H1 (cell line): ENCODE measurements at regions not wholly inside any gene's neighbourhood (a gene's known extent, or its start where the extent isn't known, plus 50 kb on each side); places are given as distances from the start of the nearest gene placed in this dataset.
A peak's percentile ranks its signal among the peaks of the same experiment; 100 is the strongest.

Experiments
- CTCF ChIA-PET: fragments of 300-600 bp; sonication (Branson Sonifier 250); formaldehyde crosslinking; loops from one replicate; lab custom pipeline; 2021; ENCODE audit not compliant: partially characterized antibody; lab: Charles Lee
- POLR2A ChIA-PET: fragments of 300-600 bp; sonication (Branson Sonifier 250); formaldehyde crosslinking; loops from one replicate; lab custom pipeline; 2021; ENCODE audit warnings: inconsistent platforms; ENCODE audit not compliant: partially characterized antibody; lab: Charles Lee
- DNase-seq, 2 experiments: peaks; one replicate each; pipeline versions ENCODE4 v3.0.0 to v3.0.0-alpha.2; 2010 to 2022; ENCODE audit warnings: low spot score in 2 of 2, low read depth in 1 of 2, mixed read lengths in 1 of 2
- FAIRE-seq: peaks from 2 replicates; lab custom pipeline; 2011; peaks lifted over from hg19 to GRCh38; lab: Jason Lieb, UNC
- H2AFZ ChIP-seq: 2 replicates; pipeline ENCODE4 v1.8.1; 2012; ENCODE audit warnings: low read length, inconsistent platforms
- H2AK5ac ChIP-seq: 2 replicates; pipeline ENCODE4 v1.6.1; 2013; ENCODE audit warnings: low read depth, low read length
- H2BK120ac ChIP-seq: replicated peaks from 2 replicates; pipeline ENCODE3; 2013; ENCODE audit warnings: low read depth, low read length, inconsistent platforms
- H2BK12ac ChIP-seq: 2 replicates; pipeline ENCODE4 v1.6.1; 2013; ENCODE audit warnings: low read depth, low read length
- H2BK15ac ChIP-seq: 2 replicates; pipeline ENCODE4 v1.6.1; 2013; ENCODE audit warnings: low read length
- H2BK20ac ChIP-seq: 2 replicates; pipeline ENCODE4 v1.6.1; 2013; ENCODE audit warnings: low read length
- H2BK5ac ChIP-seq: 2 replicates; pipeline ENCODE4 v1.6.1; 2013; ENCODE audit warnings: low read depth, low read length
- H3K14ac ChIP-seq: 2 replicates; pipeline ENCODE4 v1.6.1; 2013; ENCODE audit warnings: inconsistent platforms; ENCODE audit not compliant: insufficient read length
- H3K18ac ChIP-seq: 2 replicates; pipeline ENCODE4 v1.6.1; 2013; ENCODE audit warnings: low read length; ENCODE audit errors: extremely low read depth
- H3K23ac ChIP-seq: 2 replicates; pipeline ENCODE4 v1.6.1; 2013; ENCODE audit warnings: inconsistent platforms; ENCODE audit not compliant: insufficient read length
- H3K23me2 ChIP-seq: 2 replicates; pipeline ENCODE4 v1.6.1; 2013; ENCODE audit warnings: low read depth, low read length
- H3K27ac ChIP-seq: 2 replicates; pipeline ENCODE4 v1.6.1; 2011; ENCODE audit warnings: low read depth, low read length, inconsistent platforms
- H3K27me3 ChIP-seq, 4 experiments: replicated peaks in 1 of 4; 1 replicate in 1 of 4; 2 replicates in 3 of 4; pipeline versions ENCODE4 v1.6.1 to v1.8.1; 2011 to 2013; ENCODE audit warnings: low read length in 3 of 4, mild to moderate bottlenecking in 3 of 4, inconsistent platforms in 2 of 4, mixed read lengths in 2 of 4, moderate library complexity in 1 of 4; ENCODE audit not compliant: control insufficient read depth in 3 of 4, insufficient read depth in 3 of 4; ENCODE audit errors: extremely low read depth in 1 of 4
- H3K36me3 ChIP-seq, 4 experiments: 2 replicates each; pipeline versions ENCODE4 v1.6.1 to v1.8.1; 2011 to 2013; ENCODE audit warnings: mild to moderate bottlenecking in 4 of 4, low read length in 3 of 4, moderate library complexity in 2 of 4, control low read depth in 1 of 4, inconsistent platforms in 1 of 4; ENCODE audit not compliant: insufficient read depth in 4 of 4, control insufficient read depth in 2 of 4
- H3K4ac ChIP-seq: replicated peaks from 2 replicates; pipeline ENCODE3; 2013; ENCODE audit warnings: low read length, low read depth, mixed read lengths, inconsistent platforms; ENCODE audit not compliant: insufficient read length
- H3K4me1 ChIP-seq, 4 experiments: replicated peaks in 1 of 4; 1 replicate in 1 of 4; 2 replicates in 3 of 4; pipeline versions ENCODE4 v1.6.1 to v1.8.1; 2011 to 2013; ENCODE audit warnings: low read length in 3 of 4, inconsistent platforms in 2 of 4, mixed read lengths in 1 of 4; ENCODE audit not compliant: insufficient read depth in 4 of 4, control insufficient read depth in 3 of 4
- H3K4me2 ChIP-seq, 2 experiments: 2 replicates each; pipeline versions ENCODE4 v1.6.1 to v1.8.1; 2011 to 2013; ENCODE audit warnings: low read depth in 2 of 2, low read length in 2 of 2, control low read depth in 1 of 2, inconsistent platforms in 1 of 2, mild to moderate bottlenecking in 1 of 2; ENCODE audit not compliant: insufficient read depth in 1 of 2
- H3K4me3 ChIP-seq, 4 experiments: fragments of 200-600, 300-600 bp in 1 of 4; sonication (generic), shearing (Covaris generic), sonication (Bioruptor Twin) in 1 of 4; 2 replicates each; pipeline versions ENCODE4 v1.5.1 to v1.8.1; 2011 to 2016; ENCODE audit warnings: low read length in 4 of 4, low read depth in 3 of 4, control low read depth in 2 of 4, inconsistent platforms in 2 of 4, mild to moderate bottlenecking in 2 of 4, mixed read lengths in 1 of 4, moderate library complexity in 1 of 4; ENCODE audit not compliant: insufficient read depth in 2 of 4; ENCODE audit errors: extremely low read depth in 1 of 4
- H3K56ac ChIP-seq: replicated peaks from 2 replicates; pipeline ENCODE3; 2013; ENCODE audit warnings: low read depth, mild to moderate bottlenecking, mixed read lengths, low read length, inconsistent platforms; ENCODE audit not compliant: insufficient read length
- H3K79me1 ChIP-seq: 2 replicates; pipeline ENCODE4 v1.6.1; 2013; ENCODE audit warnings: low read depth, low read length, control low read depth
- H3K79me2 ChIP-seq, 2 experiments: 2 replicates each; pipeline versions ENCODE4 v1.6.1 to v1.8.1; 2012 to 2013; ENCODE audit warnings: low read length in 2 of 2, mild to moderate bottlenecking in 2 of 2, inconsistent platforms in 1 of 2; ENCODE audit not compliant: insufficient read depth in 2 of 2, control insufficient read depth in 1 of 2
- H3K9ac ChIP-seq, 4 experiments: replicated peaks in 1 of 4; 1 replicate in 1 of 4; 2 replicates in 3 of 4; pipeline versions ENCODE4 v1.6.1 to v1.8.1; 2011 to 2013; ENCODE audit warnings: low read depth in 3 of 4, low read length in 3 of 4, control low read depth in 2 of 4, mild to moderate bottlenecking in 2 of 4, moderate library complexity in 2 of 4, inconsistent platforms in 1 of 4; ENCODE audit errors: extremely low read depth in 1 of 4
- H3K9me3 ChIP-seq, 2 experiments: 2 replicates each; pipeline versions ENCODE4 v1.6.1 to v1.8.1; 2012 to 2013; ENCODE audit warnings: mild to moderate bottlenecking in 2 of 2, moderate library complexity in 2 of 2, control low read depth in 1 of 2, inconsistent platforms in 1 of 2, low read depth in 1 of 2, low read length in 1 of 2, mixed read lengths in 1 of 2; ENCODE audit not compliant: insufficient read depth in 2 of 2
- H4K20me1 ChIP-seq, 2 experiments: replicated peaks in 1 of 2; 2 replicates each; pipeline versions ENCODE3 to v1.8.1; 2011 to 2013; ENCODE audit warnings: inconsistent platforms in 2 of 2, low read length in 2 of 2, mild to moderate bottlenecking in 1 of 2; ENCODE audit not compliant: insufficient read depth in 2 of 2, control insufficient read depth in 1 of 2
- H4K5ac ChIP-seq: 2 replicates; pipeline ENCODE4 v1.6.1; 2013; ENCODE audit warnings: low read length, low read depth, mixed read lengths, inconsistent platforms; ENCODE audit not compliant: insufficient read length
- H4K8ac ChIP-seq: 2 replicates; pipeline ENCODE4 v1.8.0; 2013; ENCODE audit warnings: mild to moderate bottlenecking, moderate library complexity, low read length, inconsistent platforms; ENCODE audit not compliant: insufficient read depth; ENCODE audit errors: extremely low read depth
- H4K91ac ChIP-seq: replicated peaks from 2 replicates; pipeline ENCODE3; 2013; ENCODE audit warnings: low read length, mixed read lengths, inconsistent platforms; ENCODE audit not compliant: insufficient read length
- BACH1 ChIP-seq: IDR thresholded peaks from 2 replicates; pipeline ENCODE4 v1.6.1; 2012; ENCODE audit warnings: low read length, improper control_type of control experiment
- CBX5 ChIP-seq: fragments of 300-800, 300-1000 bp; sonication (generic); IDR thresholded peaks from 2 replicates; pipeline ENCODE4 v1.7.1; 2016; ENCODE audit warnings: antibody characterized with exemption, low read length, low read depth
- CREB1 ChIP-seq: IDR thresholded peaks from 2 replicates; pipeline ENCODE4 v1.6.1; 2012; ENCODE audit warnings: inconsistent platforms
- CTBP2 ChIP-seq: IDR thresholded peaks from 2 replicates; pipeline ENCODE4 v1.7.0; 2011; ENCODE audit warnings: borderline replicate concordance, mild to moderate bottlenecking, moderate library complexity, mixed read lengths, low read length; ENCODE audit not compliant: insufficient read depth, insufficient read length
- GTF2F1 ChIP-seq: IDR thresholded peaks from 2 replicates; pipeline ENCODE4 v1.6.1; 2012; ENCODE audit warnings: low read depth, low read length, improper control_type of control experiment, borderline replicate concordance
- SIN3A ChIP-seq, 2 experiments: IDR thresholded peaks in 1 of 2; conservative IDR thresholded peaks in 1 of 2; 2 replicates each; pipeline ENCODE4 v1.6.1; 2011 to 2012; ENCODE audit warnings: low read length in 2 of 2, improper control_type of control experiment in 1 of 2, low read depth in 1 of 2, mild to moderate bottlenecking in 1 of 2
- WGBS, 2 experiments: shearing (Covaris generic) in 1 of 2; methylation state at CpG; one replicate each; pipeline versions ENCODE4 v1.1.6 to v1.1.7; 2013 to 2015; ENCODE audit warnings: low lambda C conversion rate in 2 of 2, mixed read lengths in 2 of 2, inconsistent platforms in 1 of 2, low coverage in 1 of 2, missing lambda C conversion rate in 1 of 2; ENCODE audit not compliant: insufficient replicate concordance in 2 of 2, insufficient coverage in 1 of 2, insufficient read length in 1 of 2; ENCODE audit errors: extremely low coverage in 1 of 2, missing lambda C conversion rate in 1 of 2; 5-methylcytosine and 5-hydroxymethylcytosine counted together

- no peak overlapping the region for H4K8ac ChIP-seq
- no peaks in the 10 kb centered on the region for H3K23me2 ChIP-seq
- DNase-seq = no peak
- no peaks in the 10 kb centered on the region for H4K20me1 ChIP-seq
- ChIA-PET CTCF (interaction anchor here (0.7 to 0.9 kb wide), 3 partner anchors 10 to 658 kb away, joined by 3 read pairs; no protein-coding TSS in a partner anchor), POLR2A (no interaction called here)
- H3K79me2 ChIP-seq = no peaks in the 10 kb centered on the region
- H2BK120ac ChIP-seq = no peak overlapping the region
- H4K5ac ChIP-seq = no peak overlapping the region
- no peak overlapping the region for H2BK5ac ChIP-seq
- H3K27me3 ChIP-seq = no peaks in the 10 kb centered on the region
- no peak overlapping the region for H2AK5ac ChIP-seq
- no peak overlapping the region for H2AFZ ChIP-seq
- WGBS, 2 experiments = 89% methylated on average over 13 of the region's 13 CpGs; no CpG with 5 or more reads in 1 of the 2 experiments
- H3K4ac ChIP-seq = no peak overlapping the region
- H3K4me2 ChIP-seq = no peak overlapping the region
- H3K56ac ChIP-seq = no peak overlapping the region
- H3K4me3 ChIP-seq = no peak overlapping the region
- no peak overlapping the region for H3K9ac ChIP-seq
- H2BK15ac ChIP-seq = no peak overlapping the region
- no peak overlapping the region for H3K23ac ChIP-seq
- no peak for TF ChIP-seq SIN3A (conservative IDR thresholded peaks at IDR 0.05 in 1 of 2, IDR thresholded peaks at IDR 0.05 in 1 of 2; ENCODE audit: low read depth in 1 of 2, low read length in 2 of 2)
- TF ChIP-seq CREB1 = no peak
- no peak for TF ChIP-seq CTBP2
- no peak for TF ChIP-seq BACH1
- no peak for TF ChIP-seq GTF2F1
- no peak for TF ChIP-seq CBX5
- H3K9me3 ChIP-seq = no peaks in the 10 kb centered on the region
- no peak overlapping the region for H2BK12ac ChIP-seq
- H3K18ac ChIP-seq = no peak overlapping the region
- H2BK20ac ChIP-seq = no peak overlapping the region
- H3K36me3 ChIP-seq = no peaks in the 10 kb centered on the region; a peak in 1 of 8 replicates
- H3K79me1 ChIP-seq = no peaks in the 10 kb centered on the region
- no peak overlapping the region for H3K14ac ChIP-seq
- peak; percentile 19 for FAIRE-seq
- peaks cover 0 to 2% (median 0%) of the 10 kb centered on the region in 4 experiments; a peak in 1 of 7 replicates for H3K4me1 ChIP-seq
- H3K27ac ChIP-seq = no peak overlapping the region
- no peak overlapping the region for H4K91ac ChIP-seq
These were observed 174.3 kb upstream of the RNF32 start for GRCh38 chr7:156466272-156466671.
